GM21619 (cell line): ENCODE measurements at regions not wholly inside any gene's neighbourhood (a gene's known extent, or its start where the extent isn't known, plus 50 kb on each side); places are given as distances from the start of the nearest gene placed in this dataset.

ENCODE experiments used
- ATAC-seq: cut with Tn5 transposase; IDR thresholded peaks from one replicate; pipeline ENCODE4 v1.9.1; 2021; ENCODE audit not compliant: unreplicated experiment

DNA sequence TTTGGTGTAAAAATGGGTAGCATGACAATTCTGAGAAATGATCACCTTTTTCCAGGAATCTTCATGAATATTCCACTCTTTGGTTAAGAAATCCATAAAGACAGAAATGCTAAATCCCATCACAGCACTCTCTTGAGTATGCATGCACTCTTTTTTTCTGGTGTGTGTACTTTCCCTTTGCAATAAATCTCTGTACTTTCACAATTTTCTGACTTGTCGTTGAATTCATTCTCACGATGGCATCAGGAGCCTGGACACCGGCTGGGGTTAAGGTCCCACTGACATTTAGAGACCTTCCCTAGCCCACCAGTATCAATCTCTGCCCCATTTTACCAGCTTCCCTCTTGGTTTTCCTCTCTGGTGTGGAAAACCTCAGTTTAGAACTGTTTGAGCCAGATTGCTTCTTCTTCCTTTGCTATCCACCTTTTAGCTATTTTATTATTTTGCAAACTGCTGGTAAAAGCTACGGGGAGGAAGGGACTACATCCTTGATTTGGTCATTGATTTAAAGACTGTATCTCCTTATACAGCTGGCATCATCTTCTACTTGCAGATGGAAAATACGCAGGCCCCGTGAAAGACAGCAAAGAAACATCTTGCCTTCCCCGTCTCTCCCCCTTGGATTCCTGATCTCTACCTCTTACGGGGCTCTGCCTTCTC, 59.9 kb upstream of the ZFR start:
- no peak for ATAC-seq

DNA sequence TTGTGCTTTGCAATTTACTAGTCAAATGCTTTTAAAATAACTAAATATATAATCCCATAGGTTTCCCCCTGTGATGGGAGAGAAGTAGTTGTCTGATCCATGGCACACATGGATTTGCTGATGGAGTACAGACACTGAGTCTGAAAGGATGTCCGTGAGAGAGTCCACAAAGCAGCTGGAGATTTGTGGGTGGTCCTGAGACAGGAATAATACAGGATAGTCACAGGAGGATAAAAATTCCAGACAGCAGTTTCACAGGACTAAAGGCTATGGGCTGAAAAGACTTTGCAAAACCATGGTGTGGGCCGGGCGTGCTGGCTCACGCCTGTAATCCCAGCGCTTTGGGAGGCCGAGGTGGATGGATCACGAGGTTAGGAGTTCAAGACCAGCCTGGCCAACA, 58.7 kb upstream of the ZFR start:
- ATAC-seq, result no peak

DNA sequence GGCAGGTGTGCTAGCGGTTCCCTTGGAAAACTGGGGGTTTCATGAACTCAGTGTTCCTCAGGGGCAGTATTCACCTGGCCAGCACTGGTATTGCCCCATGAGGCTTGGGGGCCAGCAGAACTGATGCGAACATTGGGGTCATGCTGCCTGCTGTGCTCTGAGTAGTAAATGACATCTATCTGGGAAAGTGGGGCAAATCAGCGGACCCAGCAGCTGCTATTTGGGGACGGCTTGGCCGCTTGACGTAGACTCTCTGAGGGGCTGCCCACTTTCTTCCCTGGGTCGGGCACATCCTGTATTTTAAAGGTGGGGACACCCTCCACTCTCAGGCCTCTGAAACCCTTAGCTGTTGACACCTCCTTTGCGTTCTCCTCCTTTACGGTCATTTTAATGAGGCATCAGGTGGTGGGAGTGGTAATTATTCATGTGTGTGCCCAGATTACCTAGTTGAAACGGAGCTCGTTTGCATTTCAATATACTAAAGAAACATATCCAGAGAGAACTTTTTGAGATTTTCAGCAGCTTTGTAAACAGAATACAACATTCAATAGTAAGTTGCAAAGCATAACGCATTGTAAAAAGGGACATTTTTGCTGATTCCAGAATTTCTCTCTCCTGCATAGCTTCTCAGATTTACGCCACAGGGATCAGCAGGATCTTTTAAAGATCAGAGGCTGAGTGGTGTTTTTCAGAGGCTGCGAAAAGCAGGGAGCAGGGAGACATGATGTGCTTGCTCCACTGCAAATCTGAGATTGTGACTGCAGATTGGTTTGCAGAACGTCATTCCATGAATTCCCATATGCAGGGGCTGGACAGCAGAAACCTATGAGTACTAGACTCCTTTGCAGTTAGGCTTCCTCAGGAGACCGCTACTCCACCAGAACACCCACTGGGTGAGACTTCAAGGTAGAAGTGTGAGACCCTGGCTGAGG, 56.8 kb upstream of the ZFR start:
- no peak for ATAC-seq

DNA sequence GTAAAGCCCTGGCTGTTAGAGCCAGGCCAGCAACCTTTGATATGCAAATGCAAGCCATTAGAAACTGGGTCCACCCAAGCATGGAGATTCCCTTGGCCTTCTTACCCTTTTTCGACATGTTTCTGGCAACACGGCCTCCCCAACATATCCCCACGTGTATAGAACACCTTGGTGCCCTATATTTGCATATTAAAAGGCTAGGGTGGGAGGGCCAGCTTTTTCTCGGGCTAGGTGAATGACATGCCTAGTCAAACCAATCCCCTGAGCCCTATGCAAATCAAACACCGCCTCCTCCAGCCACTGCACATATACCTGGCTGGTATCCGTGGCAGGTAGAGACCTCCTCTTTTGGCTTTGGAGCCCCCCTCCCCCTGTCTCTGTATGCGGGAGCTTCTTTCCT, 55.6 kb upstream of the ZFR start:
- no peak for ATAC-seq

DNA sequence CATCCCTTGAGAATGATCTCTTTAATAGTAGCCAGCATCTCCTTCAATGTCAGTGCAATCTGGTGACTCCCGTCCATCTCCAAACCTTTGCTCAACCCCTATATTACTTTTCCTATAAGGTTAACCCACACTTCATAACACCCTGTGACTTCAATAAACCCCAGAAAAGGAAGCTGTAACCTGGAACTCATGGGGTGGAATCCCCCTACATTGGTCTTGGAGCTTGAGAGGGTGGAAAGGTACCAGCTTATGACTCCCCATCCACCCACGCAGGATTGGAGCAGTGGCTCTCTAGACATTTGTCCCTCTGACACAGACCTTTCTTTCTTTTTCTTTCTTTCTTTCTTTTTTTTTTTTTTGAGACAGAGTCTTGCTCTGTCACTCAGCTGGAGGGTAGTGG, 54.7 kb upstream of the ZFR start:
- no peak for ATAC-seq

DNA sequence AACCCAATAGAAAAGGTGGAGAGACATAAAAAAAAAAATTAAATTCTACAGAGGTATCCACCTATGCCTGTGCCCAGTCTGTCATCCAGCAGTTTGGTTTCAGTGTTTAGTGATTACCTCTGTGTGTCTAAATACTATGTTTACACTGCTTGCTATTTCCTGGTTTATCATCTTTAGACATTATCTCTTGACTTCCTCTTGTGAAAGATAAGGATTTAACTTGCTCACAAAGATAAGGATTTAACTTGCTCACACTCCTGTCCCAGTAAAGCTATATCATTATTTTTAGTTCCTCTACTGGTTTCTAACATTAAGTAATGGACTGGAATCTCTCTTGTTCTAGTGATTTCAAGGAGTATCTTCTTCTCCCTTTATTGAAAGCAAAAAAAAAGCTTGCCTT, 53.9 kb upstream of the ZFR start:
- no peak for ATAC-seq

DNA sequence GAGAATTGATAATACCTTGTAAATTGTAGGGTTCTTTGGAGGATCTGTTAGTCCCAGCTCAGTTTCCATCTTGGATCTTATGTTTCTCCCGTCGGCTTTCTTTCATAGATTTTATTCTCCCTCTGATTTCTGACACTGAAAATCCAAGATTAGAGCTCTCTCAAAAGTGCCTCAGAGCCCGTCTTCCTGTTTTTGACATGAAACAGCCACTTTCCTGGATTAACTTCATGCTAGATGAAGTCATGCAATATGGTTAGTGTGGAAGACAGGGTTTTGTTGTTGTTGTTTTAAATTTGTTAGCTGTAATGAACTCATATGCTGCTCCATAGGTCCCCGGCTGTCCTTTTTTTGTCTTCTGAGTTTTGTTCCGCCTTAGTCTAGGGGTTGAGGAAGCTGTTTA, 51.6 kb upstream of the ZFR start:
- ATAC-seq, result no peak

DNA sequence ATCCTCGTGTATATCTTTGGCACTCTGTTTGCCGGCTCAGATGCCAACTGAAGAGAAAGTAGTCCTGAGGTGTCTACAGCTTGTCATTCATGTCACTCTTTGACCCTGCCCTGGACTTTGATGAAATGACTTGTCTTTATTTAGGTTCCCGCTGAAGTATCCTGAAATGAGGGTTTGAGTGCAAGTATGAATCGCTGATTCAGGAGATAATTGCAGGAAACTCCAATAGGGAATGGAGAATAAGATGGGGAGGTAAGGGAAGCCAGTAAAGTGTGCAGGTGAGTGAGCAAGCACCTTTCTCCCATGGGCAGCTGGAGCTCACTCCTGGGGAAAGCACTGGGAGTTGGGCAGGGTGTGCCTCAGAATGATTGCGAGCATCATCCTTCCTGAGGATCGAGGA, 50.3 kb upstream of the ZFR start:
- ATAC-seq, result no peak
